K562 (cell line): ENCODE measurements at regions not wholly inside any gene's neighbourhood (a gene's known extent, or its start where the extent isn't known, plus 50 kb on each side); places are given as distances from the start of the nearest gene placed in this dataset.
A peak's percentile ranks its signal among the peaks of the same experiment; 100 is the strongest.

ENCODE experiments used
- ATAC-seq: fragments of 200-7000 bp; cut with Tn5 transposase; 3 replicates; pipeline ENCODE4 v1.9.1; 2020; ENCODE audit warnings: moderate library complexity
- BruUV-seq: library from RNA; stranded (reverse); fragments of 400-500 nt; replicated peaks from 2 replicates; lab custom pipeline; 2021; lab: Mats Ljungman, UMichigan
- CTCF ChIA-PET: fragments of 300-600 bp; formaldehyde crosslinking; extraction: SDS; loops from one replicate; lab custom pipeline; 2021; ENCODE audit warnings: low intra/inter-chr PET ratio; lab: Yijun Ruan, JAX
- POLR2A ChIA-PET: fragments of 300-600, 350-650 bp; sonication (Branson Sonifier 250); formaldehyde crosslinking; extraction: SDS; loops from one replicate; lab custom pipeline; 2021; ENCODE audit warnings: antibody characterized with exemption, inconsistent platforms; lab: Yijun Ruan, JAX
- DNase-seq, 4 experiments: peaks; one replicate each; pipeline versions ENCODE4 v3.0.0 to v3.0.0-alpha.2; 2011 to 2018; ENCODE audit warnings: low spot score in 3 of 4, mixed read lengths in 3 of 4; ENCODE audit errors: extremely low read depth in 1 of 4
- FAIRE-seq: peaks from 2 replicates; lab custom pipeline; 2011; peaks lifted over from hg19 to GRCh38; lab: Jason Lieb, UNC
- H2AFZ ChIP-seq: 2 replicates; pipeline ENCODE4 v1.6.0; 2011; ENCODE audit warnings: low read depth, low read length, control low read depth, inconsistent platforms
- H3K27ac ChIP-seq: fragments of 200-600 bp; 3 replicates; pipeline ENCODE4 v1.8.0; 2011; ENCODE audit warnings: low read depth, mild to moderate bottlenecking, control low read depth, inconsistent platforms, low read length, moderate library complexity, mixed read lengths; ENCODE audit errors: extremely low read depth
- H3K27me3 ChIP-seq, 2 experiments: fragments of 300-600 bp in 1 of 2; 2 replicates in 1 of 2; 3 replicates in 1 of 2; pipeline versions ENCODE4 v1.6.0 to v1.8.0; 2011; ENCODE audit warnings: inconsistent platforms in 2 of 2, low read length in 2 of 2, mild to moderate bottlenecking in 1 of 2, mixed read lengths in 1 of 2, moderate library complexity in 1 of 2; ENCODE audit not compliant: control insufficient read depth in 2 of 2, insufficient read depth in 2 of 2
- H3K36me3 ChIP-seq: fragments of 300-600 bp; 3 replicates; pipeline ENCODE4 v1.8.0; 2011; ENCODE audit warnings: mild to moderate bottlenecking, low read length, inconsistent platforms; ENCODE audit not compliant: control insufficient read depth, insufficient read depth
- H3K4me1 ChIP-seq, 2 experiments: fragments of 200-600 bp in 1 of 2; replicated peaks in 1 of 2; 2 replicates in 1 of 2; 3 replicates in 1 of 2; pipeline versions ENCODE4 v1.5.1 to v1.8.0; 2011; ENCODE audit warnings: inconsistent platforms in 2 of 2, low read length in 2 of 2, mild to moderate bottlenecking in 1 of 2, mixed read lengths in 1 of 2, moderate library complexity in 1 of 2; ENCODE audit not compliant: control insufficient read depth in 2 of 2, insufficient read depth in 2 of 2
- H3K4me2 ChIP-seq: 2 replicates; pipeline ENCODE4 v1.6.1; 2011; ENCODE audit warnings: low read length, control low read depth, inconsistent platforms, mixed read lengths; ENCODE audit not compliant: insufficient read depth
- H3K4me3 ChIP-seq: fragments of 200-600 bp; sonication (generic), shearing (Covaris generic); 2 replicates; pipeline ENCODE4 v1.5.1; 2016; ENCODE audit warnings: control low read depth, inconsistent platforms
- H3K79me2 ChIP-seq: fragments of 200-600 bp; 3 replicates; pipeline ENCODE4 v1.8.0; 2011; ENCODE audit warnings: low read length, inconsistent platforms; ENCODE audit not compliant: control insufficient read depth, insufficient read depth
- H3K9ac ChIP-seq, 2 experiments: 2 replicates each; pipeline versions ENCODE4 v1.6.0 to v1.6.1; 2011; ENCODE audit warnings: low read depth in 2 of 2, low read length in 2 of 2, control low read depth in 1 of 2, inconsistent platforms in 1 of 2, mild to moderate bottlenecking in 1 of 2, mixed read lengths in 1 of 2; ENCODE audit not compliant: insufficient read depth in 1 of 2
- H3K9me1 ChIP-seq: one replicate; pipeline ENCODE4 v1.6.0; 2011; ENCODE audit warnings: inconsistent platforms, mild to moderate bottlenecking, low read length, moderate library complexity; ENCODE audit not compliant: control insufficient read depth, insufficient read depth
- H3K9me3 ChIP-seq: replicated peaks from 2 replicates; pipeline ENCODE4 v1.5.1; 2011; ENCODE audit warnings: low read depth, low read length, inconsistent platforms; ENCODE audit not compliant: control insufficient read depth, insufficient read depth
- H4K20me1 ChIP-seq: replicated peaks from 2 replicates; pipeline ENCODE4 v1.6.1; 2011; ENCODE audit warnings: low read length, inconsistent platforms, mixed read lengths; ENCODE audit not compliant: control insufficient read depth, insufficient read depth
- EHMT2 ChIP-seq: fragments of 450-650 bp; IDR thresholded peaks from 2 replicates; pipeline ENCODE4 v1.6.1; 2018; ENCODE audit warnings: antibody characterized with exemption
- ELF4 ChIP-seq: fragments of 450-650 bp; formaldehyde crosslinking; IDR thresholded peaks from 2 replicates; pipeline ENCODE4 v1.4.0; 2022; ENCODE audit warnings: missing genetic modification characterization
- ERF ChIP-seq: fragments of 450-650 bp; formaldehyde crosslinking; IDR thresholded peaks from 2 replicates; pipeline ENCODE4 v1.4.0; 2020; ENCODE audit warnings: mild to moderate bottlenecking, mixed read lengths
- GATA2 ChIP-seq: sonication (generic); formaldehyde crosslinking; IDR thresholded peaks from 2 replicates; pipeline ENCODE4 v1.4.0; 2020; ENCODE audit warnings: mild to moderate bottlenecking, missing genetic modification reagents
- MYNN ChIP-seq, 2 experiments: sonication (generic); formaldehyde crosslinking in 1 of 2; IDR thresholded peaks; 2 replicates each; pipeline versions ENCODE4 v1.5.0 to v1.6.1; 2016 to 2020; ENCODE audit warnings: antibody characterized with exemption in 1 of 2, missing genetic modification reagents in 1 of 2
- NRF1 ChIP-seq, 2 experiments: fragments of 450-650 bp; IDR thresholded peaks in 1 of 2; conservative IDR thresholded peaks in 1 of 2; 2 replicates each; pipeline ENCODE4 v1.6.1; 2014; ENCODE audit warnings: mild to moderate bottlenecking in 2 of 2
- NUFIP1 ChIP-seq: fragments of 450-650 bp; IDR thresholded peaks from 2 replicates; pipeline ENCODE4 v1.6.1; 2018; ENCODE audit not compliant: partially characterized antibody
- RBM14 ChIP-seq: fragments of 200-400 bp; formaldehyde crosslinking; IDR thresholded peaks from 2 replicates; pipeline ENCODE4 v1.6.1; 2018; ENCODE audit warnings: low read depth, mild to moderate bottlenecking, low read length, moderate library complexity, borderline replicate concordance; ENCODE audit not compliant: insufficient read depth
- SUPT5H ChIP-seq: fragments of 450-650 bp; IDR thresholded peaks from 2 replicates; pipeline ENCODE4 v1.6.1; 2016
- TCF7L2 ChIP-seq: fragments of 150-350 bp; IDR thresholded peaks from 2 replicates; pipeline ENCODE4 v1.6.1; 2016; ENCODE audit warnings: low read depth, mild to moderate bottlenecking, low read length, moderate library complexity
- ZNF282 ChIP-seq: sonication (generic); formaldehyde crosslinking; IDR thresholded peaks from 2 replicates; pipeline ENCODE4 v1.8.1; 2023; ENCODE audit warnings: missing genetic modification reagents
- ZNF316 ChIP-seq: fragments of 450-650 bp; IDR thresholded peaks from 2 replicates; pipeline ENCODE4 v1.6.1; 2016
- WGBS: fragments of 100-300 bp; shearing (Covaris generic); methylation state at CpG from one replicate; pipeline ENCODE4 v1.1.6; 2016; ENCODE audit warnings: low coverage, mixed read lengths; ENCODE audit not compliant: insufficient coverage; ENCODE audit errors: missing lambda C conversion rate; 5-methylcytosine and 5-hydroxymethylcytosine counted together
- in situ Hi-C: fragments of 300-500 bp; cut with MboI; formaldehyde crosslinking; loops from 4 replicates; pipeline ENCODE4 v1.15.0; 2018; ENCODE audit warnings: inconsistent platforms, mixed read lengths
- intact Hi-C: fragments of 100-400 bp; cut with micrococcal nuclease; formaldehyde crosslinking; loops from 2 replicates; pipeline ENCODE4 v1.14.2; 2022
- TF ChIP-seq, protein P1 (sequence below): sonication (generic); formaldehyde crosslinking; IDR thresholded peaks from 2 replicates; pipeline ENCODE4 v1.8.0; 2022; ENCODE audit warnings: mild to moderate bottlenecking, missing genetic modification reagents, borderline replicate concordance
- TF ChIP-seq, protein P2 (sequence below): IDR thresholded peaks from 3 replicates; pipeline ENCODE4 v1.6.1; 2011; ENCODE audit warnings: borderline replicate concordance, mild to moderate bottlenecking; ENCODE audit not compliant: insufficient read length, insufficient read depth

GRCh38 chr18:35771172-35771571, 189.6 kb downstream of the GALNT1 start:
- CTCF ChIA-PET = no interaction called here
- POLR2A ChIA-PET = interaction anchor here (0.5 to 0.6 kb wide), 2 partner anchors 10 to 484 kb away, joined by 3 to 5 read pairs; no protein-coding TSS in a partner anchor
- 0% methylated on average over 4 of the region's 4 CpGs for WGBS
- Histone ChIP-seq H3K36me3 (no peaks in the 10 kb centered on the region), H2AFZ (no peak overlapping the region), H3K4me3 (no peak overlapping the region), H3K9ac (no peak overlapping the region), H3K4me2 (no peak overlapping the region), H3K27ac (no peak overlapping the region), H3K27me3 (peaks cover 0 to 14% of the 10 kb centered on the region in 2 experiments; a peak in 1 of 5 replicates), H3K9me1 (no peaks in the 10 kb centered on the region), H4K20me1 (peaks cover 3% of the 10 kb centered on the region; the same call in 1 of the 2 replicates), H3K79me2 (no peaks in the 10 kb centered on the region), H3K4me1 (no peaks in the 10 kb centered on the region), H3K9me3 (no peaks in the 10 kb centered on the region)
- intact Hi-C loops = no loop called here
- ATAC-seq (no peak; the same call in 1 of the 3 replicates), DNase-seq (no peak), FAIRE-seq (no peak)
- no TSS peak for BruUV-seq
- TF ChIP-seq RBM14 = no peak
- TF ChIP-seq, protein P1, sequence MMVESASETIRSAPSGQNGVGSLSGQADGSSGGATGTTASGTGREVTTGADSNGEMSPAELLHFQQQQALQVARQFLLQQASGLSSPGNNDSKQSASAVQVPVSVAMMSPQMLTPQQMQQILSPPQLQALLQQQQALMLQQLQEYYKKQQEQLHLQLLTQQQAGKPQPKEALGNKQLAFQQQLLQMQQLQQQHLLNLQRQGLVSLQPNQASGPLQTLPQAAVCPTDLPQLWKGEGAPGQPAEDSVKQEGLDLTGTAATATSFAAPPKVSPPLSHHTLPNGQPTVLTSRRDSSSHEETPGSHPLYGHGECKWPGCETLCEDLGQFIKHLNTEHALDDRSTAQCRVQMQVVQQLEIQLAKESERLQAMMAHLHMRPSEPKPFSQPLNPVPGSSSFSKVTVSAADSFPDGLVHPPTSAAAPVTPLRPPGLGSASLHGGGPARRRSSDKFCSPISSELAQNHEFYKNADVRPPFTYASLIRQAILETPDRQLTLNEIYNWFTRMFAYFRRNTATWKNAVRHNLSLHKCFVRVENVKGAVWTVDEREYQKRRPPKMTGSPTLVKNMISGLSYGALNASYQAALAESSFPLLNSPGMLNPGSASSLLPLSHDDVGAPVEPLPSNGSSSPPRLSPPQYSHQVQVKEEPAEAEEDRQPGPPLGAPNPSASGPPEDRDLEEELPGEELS (CRISPR knock-in tag) = no peak
- in situ Hi-C loops = no loop called here

- no peaks in the 10 kb centered on the region for H3K36me3 ChIP-seq
- H3K4me3 ChIP-seq = no peak overlapping the region
- no TSS peak for BruUV-seq
- intact Hi-C loops = no loop called here
- DNase-seq = peak in 1 of 4 experiments; percentile 16
- peak; percentile 37 for FAIRE-seq
- ChIA-PET CTCF (interaction anchor here (1.1 kb wide), 1 partner anchor 114 kb away, joined by 3 read pairs; no protein-coding TSS in a partner anchor), POLR2A (no interaction called here)
- ATAC-seq = no peak
- no peaks in the 10 kb centered on the region for H3K9me1 ChIP-seq
- H3K4me1 ChIP-seq = no peaks in the 10 kb centered on the region
- H3K9ac ChIP-seq = no peak overlapping the region
- no peak overlapping the region for H3K4me2 ChIP-seq
- no peaks in the 10 kb centered on the region for H3K9me3 ChIP-seq
- H4K20me1 ChIP-seq = peaks cover 3% of the 10 kb centered on the region; the same call in 1 of the 2 replicates
- no peak overlapping the region for H3K27ac ChIP-seq
- no peaks in the 10 kb centered on the region for H3K79me2 ChIP-seq
- no peak overlapping the region for H2AFZ ChIP-seq
- peaks cover under 1 to 10% of the 10 kb centered on the region in 2 experiments; a peak in 2 of 5 replicates for H3K27me3 ChIP-seq
- in situ Hi-C loops = no loop called here
- 0% methylated on average over 2 of the region's 2 CpGs for WGBS
- TF ChIP-seq TCF7L2 (no peak), GATA2 (peak; percentile 52; the same call in 1 of the 2 replicates), MYNN (IDR thresholded peaks at IDR 0.05) (no peak), MYNN (CRISPR knock-in tag; IDR thresholded peaks at IDR 0.05) (no peak), ELF4 (no peak), SUPT5H (no peak), EHMT2 (peak; percentile 87), ZNF282 (CRISPR knock-in tag) (no peak), ZNF316 (no peak), NRF1 (conservative IDR thresholded peaks at IDR 0.05 in 1 of 2, IDR thresholded peaks at IDR 0.05 in 1 of 2) (no peak), NUFIP1 (no peak), ERF (CRISPR knock-in tag) (no peak)
- TF ChIP-seq, protein P2, sequence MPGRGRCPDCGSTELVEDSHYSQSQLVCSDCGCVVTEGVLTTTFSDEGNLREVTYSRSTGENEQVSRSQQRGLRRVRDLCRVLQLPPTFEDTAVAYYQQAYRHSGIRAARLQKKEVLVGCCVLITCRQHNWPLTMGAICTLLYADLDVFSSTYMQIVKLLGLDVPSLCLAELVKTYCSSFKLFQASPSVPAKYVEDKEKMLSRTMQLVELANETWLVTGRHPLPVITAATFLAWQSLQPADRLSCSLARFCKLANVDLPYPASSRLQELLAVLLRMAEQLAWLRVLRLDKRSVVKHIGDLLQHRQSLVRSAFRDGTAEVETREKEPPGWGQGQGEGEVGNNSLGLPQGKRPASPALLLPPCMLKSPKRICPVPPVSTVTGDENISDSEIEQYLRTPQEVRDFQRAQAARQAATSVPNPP = no peak
These were observed 194.3 kb downstream of the GALNT1 start for GRCh38 chr18:35775887-35776286.
